22Rv1 (cell line): ENCODE measurements at regions not wholly inside any gene's neighbourhood (a gene's known extent, or its start where the extent isn't known, plus 50 kb on each side); places are given as distances from the start of the nearest gene placed in this dataset.

Experiments used
- CTCF ChIP-seq: fragments of 450-650 bp; IDR thresholded peaks from 2 replicates; pipeline ENCODE4 v1.5.1; 2017; ENCODE audit warnings: mild to moderate bottlenecking
- ZFX ChIP-seq: fragments of 450-650 bp; IDR thresholded peaks from 2 replicates; pipeline ENCODE4 v1.6.1; 2017; ENCODE audit warnings: antibody characterized with exemption, borderline replicate concordance

GRCh38 chr1:239947801-239948200 is 143.9 kb upstream of the FMN2 start:
- no peak for TF ChIP-seq CTCF
- TF ChIP-seq ZFX = no peak
